ENCODE measurements at regions not wholly inside any gene's neighbourhood (a gene's known extent, or its start where the extent isn't known, plus 50 kb on each side); places are given as distances from the start of the nearest gene placed in this dataset.

DNA sequence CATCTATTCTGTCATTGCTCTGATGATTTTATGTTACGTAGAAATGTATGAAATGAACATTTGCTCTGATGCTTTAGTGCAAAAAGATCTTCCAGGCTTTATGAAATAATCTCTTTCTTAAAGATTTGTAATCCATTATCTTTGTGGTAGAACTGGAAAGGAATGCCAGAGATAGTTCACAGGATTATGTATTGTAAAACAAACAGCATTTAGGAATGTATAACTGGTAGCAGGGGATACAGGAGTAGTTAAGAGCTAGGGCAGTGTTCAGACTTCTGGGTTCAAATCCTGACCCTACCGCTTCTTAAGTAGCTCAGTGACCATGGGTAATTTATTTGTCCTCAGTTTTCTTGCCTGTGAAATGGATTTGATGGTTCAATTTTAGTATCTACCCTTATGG, 429.8 kb upstream of the TPM1 start:
- no peak overlapping the region for H3K4me3 ChIP-seq (replicated peaks; ENCODE audit: insufficient read depth, low read length)
- no peaks in the 10 kb centered on the region for H3K27me3 ChIP-seq (ENCODE audit: insufficient read depth, poor library complexity, severe bottlenecking)
- H3K27ac ChIP-seq (replicated peaks) = no peak overlapping the region
- TF ChIP-seq SPI1 (IDR thresholded peaks at IDR 0.05; ENCODE audit: borderline replicate concordance, low read depth) = no peak
- no peak for TF ChIP-seq GABPA (IDR thresholded peaks at IDR 0.05; ENCODE audit: low read depth)
- TF ChIP-seq, protein P1, sequence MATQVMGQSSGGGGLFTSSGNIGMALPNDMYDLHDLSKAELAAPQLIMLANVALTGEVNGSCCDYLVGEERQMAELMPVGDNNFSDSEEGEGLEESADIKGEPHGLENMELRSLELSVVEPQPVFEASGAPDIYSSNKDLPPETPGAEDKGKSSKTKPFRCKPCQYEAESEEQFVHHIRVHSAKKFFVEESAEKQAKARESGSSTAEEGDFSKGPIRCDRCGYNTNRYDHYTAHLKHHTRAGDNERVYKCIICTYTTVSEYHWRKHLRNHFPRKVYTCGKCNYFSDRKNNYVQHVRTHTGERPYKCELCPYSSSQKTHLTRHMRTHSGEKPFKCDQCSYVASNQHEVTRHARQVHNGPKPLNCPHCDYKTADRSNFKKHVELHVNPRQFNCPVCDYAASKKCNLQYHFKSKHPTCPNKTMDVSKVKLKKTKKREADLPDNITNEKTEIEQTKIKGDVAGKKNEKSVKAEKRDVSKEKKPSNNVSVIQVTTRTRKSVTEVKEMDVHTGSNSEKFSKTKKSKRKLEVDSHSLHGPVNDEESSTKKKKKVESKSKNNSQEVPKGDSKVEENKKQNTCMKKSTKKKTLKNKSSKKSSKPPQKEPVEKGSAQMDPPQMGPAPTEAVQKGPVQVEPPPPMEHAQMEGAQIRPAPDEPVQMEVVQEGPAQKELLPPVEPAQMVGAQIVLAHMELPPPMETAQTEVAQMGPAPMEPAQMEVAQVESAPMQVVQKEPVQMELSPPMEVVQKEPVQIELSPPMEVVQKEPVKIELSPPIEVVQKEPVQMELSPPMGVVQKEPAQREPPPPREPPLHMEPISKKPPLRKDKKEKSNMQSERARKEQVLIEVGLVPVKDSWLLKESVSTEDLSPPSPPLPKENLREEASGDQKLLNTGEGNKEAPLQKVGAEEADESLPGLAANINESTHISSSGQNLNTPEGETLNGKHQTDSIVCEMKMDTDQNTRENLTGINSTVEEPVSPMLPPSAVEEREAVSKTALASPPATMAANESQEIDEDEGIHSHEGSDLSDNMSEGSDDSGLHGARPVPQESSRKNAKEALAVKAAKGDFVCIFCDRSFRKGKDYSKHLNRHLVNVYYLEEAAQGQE (IDR thresholded peaks at IDR 0.05; ENCODE audit: insufficient replicate concordance, low read depth) = no peak
- TF ChIP-seq, protein P2, sequence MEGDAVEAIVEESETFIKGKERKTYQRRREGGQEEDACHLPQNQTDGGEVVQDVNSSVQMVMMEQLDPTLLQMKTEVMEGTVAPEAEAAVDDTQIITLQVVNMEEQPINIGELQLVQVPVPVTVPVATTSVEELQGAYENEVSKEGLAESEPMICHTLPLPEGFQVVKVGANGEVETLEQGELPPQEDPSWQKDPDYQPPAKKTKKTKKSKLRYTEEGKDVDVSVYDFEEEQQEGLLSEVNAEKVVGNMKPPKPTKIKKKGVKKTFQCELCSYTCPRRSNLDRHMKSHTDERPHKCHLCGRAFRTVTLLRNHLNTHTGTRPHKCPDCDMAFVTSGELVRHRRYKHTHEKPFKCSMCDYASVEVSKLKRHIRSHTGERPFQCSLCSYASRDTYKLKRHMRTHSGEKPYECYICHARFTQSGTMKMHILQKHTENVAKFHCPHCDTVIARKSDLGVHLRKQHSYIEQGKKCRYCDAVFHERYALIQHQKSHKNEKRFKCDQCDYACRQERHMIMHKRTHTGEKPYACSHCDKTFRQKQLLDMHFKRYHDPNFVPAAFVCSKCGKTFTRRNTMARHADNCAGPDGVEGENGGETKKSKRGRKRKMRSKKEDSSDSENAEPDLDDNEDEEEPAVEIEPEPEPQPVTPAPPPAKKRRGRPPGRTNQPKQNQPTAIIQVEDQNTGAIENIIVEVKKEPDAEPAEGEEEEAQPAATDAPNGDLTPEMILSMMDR (IDR thresholded peaks at IDR 0.05; ENCODE audit: insufficient read depth, low read length) = no peak
- no peak for TF ChIP-seq POLR2AphosphoS5 (IDR thresholded peaks at IDR 0.05; ENCODE audit: low read depth)
- no peak for DNase-seq (ENCODE audit: low read depth in 1 of 2, low spot score in 1 of 2)

DNA sequence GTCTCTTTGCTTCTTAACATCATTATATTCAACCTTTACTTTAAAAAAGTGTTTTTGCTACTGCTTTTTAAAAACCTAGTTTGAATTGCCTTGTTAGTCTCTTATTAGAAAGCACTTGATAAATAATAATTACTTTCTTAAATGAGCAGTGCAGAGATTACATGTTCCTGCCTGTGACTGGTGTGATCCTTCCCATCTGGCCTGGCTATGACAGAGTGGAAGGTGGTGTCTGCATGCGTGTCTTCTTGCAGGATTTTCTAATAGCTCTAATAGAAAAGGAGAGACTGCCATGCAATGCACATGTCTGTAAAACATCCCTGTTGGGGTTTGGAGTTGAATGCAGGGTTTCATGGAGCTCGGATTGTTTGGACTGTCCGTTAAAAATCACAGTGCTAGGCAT, 425.8 kb upstream of the TPM1 start:
- H3K27me3 ChIP-seq (ENCODE audit: insufficient read depth, poor library complexity, severe bottlenecking) = no peaks in the 10 kb centered on the region
- H3K4me3 ChIP-seq (replicated peaks; ENCODE audit: insufficient read depth, low read length) = no peak overlapping the region
- DNase-seq (ENCODE audit: low read depth in 1 of 2, low spot score in 1 of 2) = no peak
- TF ChIP-seq SPI1 (IDR thresholded peaks at IDR 0.05; ENCODE audit: borderline replicate concordance, low read depth) = no peak
- no peak overlapping the region for H3K27ac ChIP-seq (replicated peaks)

DNA sequence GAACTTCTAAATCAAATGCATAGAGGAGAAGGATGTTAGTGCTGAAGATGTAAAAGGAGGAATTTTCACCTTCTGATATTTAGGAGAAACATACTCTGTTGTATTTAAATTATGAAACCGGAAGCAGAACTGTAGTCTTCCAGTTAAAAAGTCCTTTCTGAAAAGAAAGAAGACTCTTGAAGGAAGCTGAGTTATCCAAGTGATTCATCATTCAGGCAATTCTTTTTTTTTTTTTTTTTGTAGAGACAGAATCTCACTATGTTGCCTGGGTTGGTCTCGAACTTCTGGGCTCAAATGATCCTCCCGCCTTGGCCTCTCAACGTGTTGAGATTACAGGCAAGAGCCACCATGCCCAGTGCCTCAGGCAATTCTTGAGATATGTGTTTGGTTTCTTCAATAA, 424.8 kb upstream of the TPM1 start:
- Histone ChIP-seq H3K27ac (replicated peaks) (no peak overlapping the region), H3K27me3 (ENCODE audit: insufficient read depth, poor library complexity, severe bottlenecking) (no peaks in the 10 kb centered on the region), H3K4me3 (replicated peaks; ENCODE audit: insufficient read depth, low read length) (no peak overlapping the region)

DNA sequence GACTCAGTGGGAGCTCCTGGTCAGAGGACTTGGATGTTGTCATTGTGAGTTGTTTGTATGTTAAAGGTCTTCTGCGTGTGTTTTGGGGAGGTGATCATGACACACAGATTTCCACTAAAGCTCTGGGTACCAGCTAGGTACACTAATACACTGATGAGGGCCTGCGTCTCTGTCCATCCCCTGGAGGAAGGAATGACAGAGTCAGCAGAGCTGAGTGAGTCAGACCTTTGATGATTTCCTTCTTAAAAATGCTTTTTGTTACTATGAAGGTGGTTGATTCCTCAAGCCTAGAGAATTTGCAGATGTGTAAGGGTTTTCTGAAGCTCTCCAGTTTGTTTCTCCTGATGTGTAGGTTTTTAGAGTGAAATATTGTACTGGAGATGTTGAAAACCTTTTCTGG, 424.1 kb upstream of the TPM1 start:
- Histone ChIP-seq H3K4me3 (replicated peaks; ENCODE audit: insufficient read depth, low read length) (no peak overlapping the region), H3K27me3 (ENCODE audit: insufficient read depth, poor library complexity, severe bottlenecking) (no peaks in the 10 kb centered on the region), H3K27ac (replicated peaks) (no peak overlapping the region)
- TF ChIP-seq GABPA (IDR thresholded peaks at IDR 0.05; ENCODE audit: low read depth) (no peak), SPI1 (IDR thresholded peaks at IDR 0.05; ENCODE audit: borderline replicate concordance, low read depth) (no peak), POLR2AphosphoS5 (IDR thresholded peaks at IDR 0.05; ENCODE audit: low read depth) (no peak)
- TF ChIP-seq, protein P2 (IDR thresholded peaks at IDR 0.05; ENCODE audit: insufficient read depth, low read length) = no peak
- TF ChIP-seq, protein P1 (IDR thresholded peaks at IDR 0.05; ENCODE audit: insufficient replicate concordance, low read depth) = no peak
- DNase-seq (ENCODE audit: low read depth in 1 of 2, low spot score in 1 of 2) = no peak

More for the DNA sequence above, 424.8 kb upstream of the TPM1 start:
- TF ChIP-seq GABPA (IDR thresholded peaks at IDR 0.05; ENCODE audit: low read depth) (no peak), SPI1 (IDR thresholded peaks at IDR 0.05; ENCODE audit: borderline replicate concordance, low read depth) (no peak), POLR2AphosphoS5 (IDR thresholded peaks at IDR 0.05; ENCODE audit: low read depth) (no peak)
- TF ChIP-seq, protein P1 (IDR thresholded peaks at IDR 0.05; ENCODE audit: insufficient replicate concordance, low read depth) = no peak
- TF ChIP-seq, protein P2 (IDR thresholded peaks at IDR 0.05; ENCODE audit: insufficient read depth, low read length) = no peak
- DNase-seq (ENCODE audit: low read depth in 1 of 2, low spot score in 1 of 2) = no peak
